ACC112 (cell line): ENCODE measurements at regions not wholly inside any gene's neighbourhood (a gene's known extent, or its start where the extent isn't known, plus 50 kb on each side); places are given as distances from the start of the nearest gene placed in this dataset.

Experiments
- H2AFZ ChIP-seq: fragments of 200-600 bp; sonication (generic); one replicate; pipeline ENCODE4 v1.6.0; 2017; ENCODE audit warnings: antibody characterized with exemption, low read length; ENCODE audit not compliant: unreplicated experiment
- H3K27ac ChIP-seq: fragments of 200-600 bp; sonication (generic); 2 replicates; pipeline ENCODE4 v1.5.1; 2014; ENCODE audit warnings: low read depth, mild to moderate bottlenecking, antibody characterized with exemption, low read length, moderate library complexity
- H3K27me3 ChIP-seq: fragments of 200-600 bp; sonication (generic); 2 replicates; pipeline ENCODE4 v1.6.1; 2014; ENCODE audit warnings: mild to moderate bottlenecking, antibody characterized with exemption, low read length, moderate library complexity, mixed read lengths; ENCODE audit not compliant: insufficient read depth
- H3K36me3 ChIP-seq: fragments of 200-600 bp; sonication (generic); 2 replicates; pipeline ENCODE4 v1.6.1; 2016; ENCODE audit warnings: mild to moderate bottlenecking, antibody characterized with exemption, low read length, moderate library complexity, mixed read lengths; ENCODE audit not compliant: insufficient read depth
- H3K4me1 ChIP-seq: fragments of 200-600 bp; sonication (generic); one replicate; pipeline ENCODE4 v1.6.1; 2016; ENCODE audit warnings: low read length, mixed read lengths; ENCODE audit not compliant: insufficient read depth, unreplicated experiment, control insufficient read depth
- H3K4me3 ChIP-seq: fragments of 200-600 bp; sonication (generic); 2 replicates; pipeline ENCODE4 v1.5.1; 2014; ENCODE audit warnings: mild to moderate bottlenecking, low read depth, low read length
- H3K79me2 ChIP-seq: fragments of 200-600 bp; sonication (generic); one replicate; pipeline ENCODE4 v1.6.0; 2016; ENCODE audit warnings: low read length; ENCODE audit not compliant: control insufficient read depth, unreplicated experiment, insufficient read depth

DNA sequence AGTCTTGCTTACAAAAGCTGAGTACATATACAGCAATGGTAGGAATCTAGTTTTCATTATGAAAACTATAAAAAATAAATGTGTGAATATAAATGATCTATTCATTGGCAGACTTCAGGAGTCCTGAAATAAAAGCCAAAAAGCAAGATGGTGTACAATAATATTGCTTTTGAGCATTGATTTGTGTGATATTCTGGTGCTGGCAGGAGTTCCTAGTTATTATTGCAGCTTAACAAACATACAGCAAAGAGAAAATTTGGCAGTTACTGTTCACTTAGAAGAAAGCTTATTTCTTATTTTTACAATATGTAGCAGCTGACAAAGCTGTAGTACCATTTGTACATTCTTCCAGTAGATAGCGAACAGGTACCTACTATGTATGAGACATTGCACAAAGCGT is 1518.9 kb upstream of the TENM4 start:
- H3K79me2 ChIP-seq: no peaks in the 10 kb centered on the region
- no peaks in the 10 kb centered on the region for H3K36me3 ChIP-seq
- H3K4me3 ChIP-seq: no peak overlapping the region
- peaks cover 23% of the 10 kb centered on the region for H3K4me1 ChIP-seq
- no peaks in the 10 kb centered on the region for H3K27me3 ChIP-seq
- no peak overlapping the region for H3K27ac ChIP-seq
- no peak overlapping the region for H2AFZ ChIP-seq

DNA sequence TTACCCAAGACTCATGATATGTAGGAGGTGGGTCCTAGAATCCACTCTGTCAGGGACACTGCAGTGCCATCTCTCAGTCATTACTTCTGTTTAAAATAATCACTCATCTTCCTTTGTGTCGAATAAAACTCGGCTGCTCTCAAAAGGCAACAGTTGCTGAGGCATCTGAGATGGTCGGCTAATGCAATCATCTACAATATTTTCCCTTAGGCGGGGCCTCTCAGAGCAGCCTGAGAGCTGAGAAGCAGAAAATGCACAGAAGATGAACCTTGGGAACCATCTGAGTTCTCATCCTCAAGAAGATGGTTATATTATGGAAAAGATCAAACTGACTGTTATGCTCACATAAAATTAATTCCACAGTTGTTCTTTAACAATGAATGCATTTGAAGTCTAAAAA is 1518.2 kb upstream of the TENM4 start:
- no peak overlapping the region for H2AFZ ChIP-seq
- H3K36me3 ChIP-seq: no peaks in the 10 kb centered on the region
- H3K27ac ChIP-seq: peak overlapping the region; percentile 86
- no peaks in the 10 kb centered on the region for H3K79me2 ChIP-seq
- H3K4me3 ChIP-seq: no peak overlapping the region
- H3K27me3 ChIP-seq: no peaks in the 10 kb centered on the region
- peaks cover 23% of the 10 kb centered on the region for H3K4me1 ChIP-seq

DNA sequence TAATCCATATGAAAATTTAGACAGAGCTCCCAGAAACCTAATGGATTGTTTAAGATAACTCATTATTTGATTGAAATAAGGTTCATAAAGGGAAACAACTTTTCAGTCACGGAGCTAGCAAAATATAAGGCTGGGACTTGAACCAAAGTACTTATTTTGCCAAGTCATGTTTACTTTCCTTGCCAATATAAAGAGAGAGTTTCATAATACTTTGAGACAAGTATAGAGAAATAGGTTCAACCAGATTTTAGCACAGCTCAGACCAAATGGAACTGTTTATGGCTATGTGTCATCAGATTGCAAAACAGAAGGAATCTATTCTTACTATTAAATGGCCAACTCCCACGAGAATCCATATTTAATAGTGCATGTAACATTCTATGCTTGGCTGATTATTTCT is 1517.5 kb upstream of the TENM4 start:
- no peaks in the 10 kb centered on the region for H3K27me3 ChIP-seq
- no peaks in the 10 kb centered on the region for H3K36me3 ChIP-seq
- H3K79me2 ChIP-seq: no peaks in the 10 kb centered on the region
- peak overlapping the region; percentile 86 for H3K27ac ChIP-seq
- H3K4me1 ChIP-seq: peaks cover 23% of the 10 kb centered on the region
- H3K4me3 ChIP-seq: peak overlapping the region; percentile 34; the same call in 1 of the 2 replicates
- peak overlapping the region; percentile 28 for H2AFZ ChIP-seq

DNA sequence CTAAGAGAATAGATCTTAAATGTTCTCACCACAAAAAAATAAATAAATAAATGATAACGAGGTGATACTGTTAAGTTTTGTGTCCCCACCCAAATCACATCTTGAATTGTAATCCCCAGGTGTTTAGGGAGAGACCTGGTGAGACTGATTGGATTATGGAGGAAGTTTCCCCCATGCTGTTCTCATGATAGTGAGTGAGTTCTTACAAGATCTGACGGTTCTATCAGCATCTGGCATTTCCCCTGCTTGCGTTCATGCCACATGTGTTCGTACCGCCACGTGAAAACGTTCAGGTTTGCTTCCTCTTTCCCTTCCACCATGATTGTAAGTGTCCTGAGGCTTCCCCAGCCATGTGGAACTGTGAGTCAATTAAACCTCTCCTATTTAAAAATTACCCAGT is 1514.8 kb upstream of the TENM4 start:
- Histone ChIP-seq H3K27ac (no peak overlapping the region), H2AFZ (no peak overlapping the region), H3K4me3 (no peak overlapping the region), H3K79me2 (no peaks in the 10 kb centered on the region), H3K27me3 (no peaks in the 10 kb centered on the region), H3K4me1 (peaks cover 22% of the 10 kb centered on the region), H3K36me3 (no peaks in the 10 kb centered on the region)

DNA sequence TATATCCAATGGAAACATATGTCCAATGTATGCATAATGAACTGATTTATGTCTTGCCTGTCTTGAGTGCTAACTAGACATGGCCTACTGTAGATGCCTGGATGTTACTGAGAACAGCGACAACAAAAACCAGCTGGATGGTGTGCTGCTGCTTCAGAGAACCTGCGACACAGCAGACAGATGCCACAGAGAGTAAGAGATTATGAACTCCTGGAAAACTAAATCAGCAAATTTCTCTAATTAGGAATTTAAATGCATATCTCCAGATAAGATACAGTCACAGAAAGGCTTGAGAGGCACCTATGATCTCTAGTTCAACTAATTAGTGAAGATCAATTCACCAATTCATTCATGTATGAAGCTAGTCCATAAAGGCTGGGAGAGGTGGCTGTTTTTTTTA is 1508.0 kb upstream of the TENM4 start:
- Histone ChIP-seq H3K27ac (no peak overlapping the region), H2AFZ (no peak overlapping the region), H3K36me3 (no peaks in the 10 kb centered on the region), H3K4me1 (no peaks in the 10 kb centered on the region), H3K4me3 (no peak overlapping the region), H3K27me3 (no peaks in the 10 kb centered on the region), H3K79me2 (no peaks in the 10 kb centered on the region)

DNA sequence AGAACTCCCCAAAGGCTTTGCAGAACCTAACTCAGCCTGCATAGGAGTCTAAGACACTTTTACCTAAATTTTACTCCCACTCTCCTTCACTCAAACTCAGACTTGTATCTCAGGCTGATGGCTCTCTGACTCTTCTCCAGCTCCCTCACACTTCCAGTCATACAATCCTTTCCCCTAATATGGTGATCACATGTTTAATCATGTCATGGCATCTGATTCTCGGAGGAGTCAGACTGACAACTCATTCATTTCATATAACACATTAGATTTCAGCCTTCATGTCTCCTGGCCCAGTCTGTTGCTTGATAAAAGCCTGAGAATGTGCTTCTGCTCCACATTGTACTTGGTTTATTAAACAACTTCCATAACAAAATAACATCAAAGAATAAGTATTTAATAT is 1503.9 kb upstream of the TENM4 start:
- Histone ChIP-seq H3K79me2 (no peaks in the 10 kb centered on the region), H3K4me3 (no peak overlapping the region), H3K27me3 (no peaks in the 10 kb centered on the region), H3K4me1 (no peaks in the 10 kb centered on the region), H2AFZ (no peak overlapping the region), H3K36me3 (no peaks in the 10 kb centered on the region), H3K27ac (no peak overlapping the region)

DNA sequence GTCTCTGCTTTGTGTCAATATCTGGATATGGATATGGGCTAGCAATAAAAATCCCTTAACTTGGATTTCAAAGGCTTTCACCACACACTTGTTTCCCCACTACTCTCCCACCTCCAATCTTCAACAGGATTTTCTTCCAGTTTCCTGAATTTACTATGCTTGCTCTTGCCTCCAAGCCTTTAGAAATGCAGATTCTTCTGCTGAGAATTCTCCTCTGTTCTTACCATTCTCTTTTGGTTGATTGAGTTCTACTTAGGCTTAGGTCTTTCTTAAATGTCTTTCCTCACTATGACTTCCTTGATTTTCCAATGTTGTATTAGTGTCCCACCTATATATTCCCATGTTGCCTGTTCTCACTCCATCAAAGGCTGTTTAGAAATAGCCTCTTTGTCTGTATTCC is 1502.4 kb upstream of the TENM4 start:
- Histone ChIP-seq H3K4me1 (no peaks in the 10 kb centered on the region), H3K27me3 (no peaks in the 10 kb centered on the region), H3K36me3 (no peaks in the 10 kb centered on the region), H3K79me2 (no peaks in the 10 kb centered on the region), H3K27ac (no peak overlapping the region), H2AFZ (no peak overlapping the region), H3K4me3 (no peak overlapping the region)

DNA sequence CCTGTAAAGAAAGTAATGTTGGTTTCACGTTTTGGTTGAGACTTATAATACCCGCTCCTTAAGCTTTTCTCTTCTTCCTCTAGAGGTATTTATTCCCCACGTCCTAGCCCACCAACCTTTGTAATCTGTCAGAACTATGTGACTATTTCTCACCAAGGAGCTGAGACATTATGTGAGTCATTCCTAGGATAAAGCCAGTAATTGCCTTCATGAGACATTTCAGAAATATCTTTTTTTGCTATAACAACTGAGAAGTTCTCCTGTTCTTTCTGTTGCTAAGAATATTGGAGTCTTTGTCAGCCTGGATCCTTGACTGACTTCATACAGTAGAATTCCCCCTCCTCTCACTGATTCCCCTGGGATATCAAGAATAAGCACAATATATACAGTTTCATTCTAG is 1497.0 kb upstream of the TENM4 start:
- Histone ChIP-seq H3K79me2 (no peaks in the 10 kb centered on the region), H3K27me3 (no peaks in the 10 kb centered on the region), H3K4me1 (no peaks in the 10 kb centered on the region), H3K36me3 (no peaks in the 10 kb centered on the region), H2AFZ (no peak overlapping the region), H3K27ac (no peak overlapping the region), H3K4me3 (no peak overlapping the region)

DNA sequence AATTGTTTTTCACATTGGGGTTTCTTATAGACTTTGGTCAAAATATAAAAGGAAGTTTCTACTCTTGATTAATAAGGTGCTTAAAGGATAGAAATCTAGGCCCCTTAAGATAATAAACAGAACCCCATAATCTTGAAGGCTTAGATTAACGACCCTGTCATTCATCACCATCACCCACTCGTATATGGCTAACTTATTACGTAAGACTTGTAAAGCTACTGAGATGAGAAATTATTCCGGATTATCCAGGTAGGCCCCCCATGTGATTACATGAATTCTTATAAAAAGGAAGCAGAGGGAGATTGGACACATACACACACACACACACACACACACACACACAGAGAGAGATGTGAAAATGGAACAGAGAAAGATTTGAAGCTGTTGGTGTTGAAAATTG is 1489.2 kb upstream of the TENM4 start:
- Histone ChIP-seq H3K27ac (no peak overlapping the region), H3K4me3 (no peak overlapping the region), H2AFZ (no peak overlapping the region), H3K4me1 (no peaks in the 10 kb centered on the region), H3K79me2 (no peaks in the 10 kb centered on the region), H3K36me3 (no peaks in the 10 kb centered on the region), H3K27me3 (no peaks in the 10 kb centered on the region)

DNA sequence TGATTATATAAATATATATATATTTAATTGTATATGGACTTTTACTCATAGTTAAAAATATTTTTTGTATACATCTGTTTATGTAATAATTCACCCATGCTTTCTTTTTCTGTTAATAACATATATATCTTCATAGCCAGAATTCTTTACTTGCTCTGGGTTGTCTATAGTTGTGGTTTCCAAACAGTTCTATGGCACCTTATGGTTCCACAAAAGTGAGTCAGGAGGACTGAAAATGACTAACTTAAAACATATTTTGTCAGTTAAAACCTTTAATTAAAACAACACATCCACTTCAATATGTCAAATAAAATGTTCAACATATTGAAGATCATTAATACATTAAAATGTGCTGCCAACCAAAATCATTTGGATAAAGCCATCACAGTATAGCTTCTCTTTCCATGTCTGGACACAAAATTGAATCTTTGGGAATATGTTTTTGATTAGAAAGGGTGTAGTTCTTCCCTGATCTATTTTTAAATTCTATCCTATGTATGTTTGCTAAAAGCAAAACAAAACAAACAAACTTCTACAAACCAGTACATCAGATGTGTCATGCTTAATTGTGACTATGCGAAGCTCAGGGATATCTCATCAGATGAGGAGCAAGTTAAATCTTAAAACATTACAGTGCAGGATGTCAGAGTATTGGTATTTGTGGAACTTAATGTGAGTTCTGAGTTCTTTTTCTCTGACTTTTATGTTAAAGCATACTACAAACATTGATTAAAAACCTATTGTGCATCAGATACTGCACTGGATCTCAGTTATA is 1488.4 kb upstream of the TENM4 start:
- Histone ChIP-seq H3K27ac (no peak overlapping the region), H2AFZ (no peak overlapping the region), H3K27me3 (no peaks in the 10 kb centered on the region), H3K4me3 (no peak overlapping the region), H3K79me2 (no peaks in the 10 kb centered on the region), H3K36me3 (no peaks in the 10 kb centered on the region), H3K4me1 (no peaks in the 10 kb centered on the region)

DNA sequence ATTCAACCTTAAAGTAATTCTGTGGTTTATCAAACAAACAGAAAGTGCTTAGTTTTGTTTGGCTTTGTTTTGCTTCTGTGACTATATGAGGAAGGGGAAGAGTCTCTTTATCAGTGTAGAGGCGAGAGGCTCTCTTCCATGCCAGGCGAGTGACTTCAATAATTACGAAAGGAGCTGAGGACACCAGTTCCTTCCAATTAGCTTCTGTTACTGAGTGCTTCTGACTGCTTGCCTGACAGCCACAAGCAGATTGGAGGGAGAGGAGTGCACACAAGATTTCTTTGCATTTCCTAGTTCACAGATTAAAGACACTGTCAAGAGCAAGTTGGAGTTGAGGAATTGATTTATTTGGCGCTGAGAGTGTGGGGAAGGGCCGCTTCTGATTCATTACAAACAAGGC is 1484.5 kb upstream of the TENM4 start:
- H2AFZ ChIP-seq: no peak overlapping the region
- H3K27me3 ChIP-seq: no peaks in the 10 kb centered on the region

More for the DNA sequence above, 1484.5 kb upstream of the TENM4 start:
- Histone ChIP-seq H3K79me2 (no peaks in the 10 kb centered on the region), H3K4me1 (no peaks in the 10 kb centered on the region), H3K27ac (no peak overlapping the region), H3K36me3 (no peaks in the 10 kb centered on the region), H3K4me3 (no peak overlapping the region)
